ENCODE measurements at regions not wholly inside any gene's neighbourhood (a gene's known extent, or its start where the extent isn't known, plus 50 kb on each side); places are given as distances from the start of the nearest gene placed in this dataset.
"Not testable (repeated sequence)": the region's sequence is repeated elsewhere in the genome, so short reads cannot be mapped to it uniquely, and the experiment has no call there.

GRCh38 chr14:40219032-40219431, 786.8 kb upstream of the FBXO33 start:
- DNase-seq: no peak

DNA sequence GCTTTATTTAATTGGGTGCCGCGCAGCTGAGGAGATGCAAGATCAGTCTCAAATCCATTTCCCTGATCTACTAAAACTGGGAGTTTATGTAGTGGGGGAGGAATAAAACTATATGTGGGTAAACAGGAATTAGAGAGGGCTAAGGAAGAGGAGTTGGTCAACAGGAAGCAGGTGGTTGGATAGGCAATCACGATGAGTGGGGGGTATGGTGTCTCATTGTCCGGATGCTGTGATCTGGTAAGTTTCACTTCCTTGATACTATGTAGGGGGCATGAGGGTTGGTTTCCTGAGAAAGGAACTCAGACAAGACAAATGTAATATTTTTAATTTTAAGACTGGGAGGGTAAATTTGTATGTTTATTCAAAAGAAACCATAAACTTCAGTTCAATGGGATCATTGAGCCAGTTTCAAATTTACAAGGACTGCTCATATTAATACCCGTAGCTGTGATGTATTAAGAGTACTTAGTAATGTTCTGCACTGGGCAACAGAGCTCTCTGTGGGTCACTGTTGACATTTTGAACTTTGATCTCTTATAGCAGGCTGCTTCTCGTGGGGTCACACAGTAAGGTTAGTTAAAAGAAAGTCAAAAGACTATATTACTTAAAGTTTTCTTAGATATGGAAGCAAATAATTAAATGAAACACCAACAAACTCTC, 786.2 kb upstream of the FBXO33 start:
- no peak for DNase-seq

- no peak for DNase-seq
These were observed 784.7 kb upstream of the FBXO33 start for GRCh38 chr14:40216976-40217375.

DNA sequence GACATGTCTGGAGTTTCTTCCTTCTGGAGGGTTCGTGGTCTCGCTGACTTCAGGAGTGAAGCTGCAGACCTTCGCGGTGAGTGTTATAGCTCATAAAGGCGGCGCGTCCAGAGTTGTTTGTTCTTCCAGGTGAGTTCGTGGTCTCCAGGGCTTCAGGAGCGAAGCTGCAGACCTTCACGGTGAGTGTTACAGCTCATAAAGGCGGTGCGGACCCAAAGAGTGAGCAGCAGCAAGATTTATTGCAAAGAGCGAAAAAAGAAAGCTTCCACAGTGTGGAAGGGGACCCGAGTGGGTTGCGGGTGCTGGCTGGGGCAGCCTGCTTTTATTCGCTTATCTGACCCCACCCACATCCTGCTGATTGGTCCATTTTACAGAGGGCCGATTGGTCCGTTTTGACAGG, 784.2 kb upstream of the FBXO33 start:
- not testable (repeated sequence) for DNase-seq

GRCh38 chr14:40213701-40214100, 781.5 kb upstream of the FBXO33 start:
- no peak for DNase-seq

- no peak for DNase-seq
These were observed 772.4 kb upstream of the FBXO33 start for GRCh38 chr14:40204441-40205175.

DNA sequence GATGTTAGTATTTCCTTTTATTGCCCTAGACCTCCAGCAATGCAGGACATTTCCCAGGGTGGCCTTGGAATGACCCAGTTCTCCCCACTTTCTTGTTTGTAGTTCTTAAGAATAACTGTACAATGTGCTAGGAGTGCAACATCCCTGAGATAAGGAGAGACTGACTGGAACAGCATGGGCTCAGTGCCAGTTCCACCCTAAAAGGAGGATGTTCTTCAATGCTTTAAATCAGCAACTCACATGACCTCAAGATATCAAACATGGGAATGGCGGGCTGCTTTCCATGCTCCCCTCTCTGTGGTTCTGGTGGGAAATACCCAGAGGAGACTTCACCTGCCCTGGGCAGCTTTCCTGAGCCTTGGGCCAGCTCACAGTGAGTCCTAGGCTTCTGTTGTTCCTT, 766.9 kb upstream of the FBXO33 start:
- no peak for DNase-seq

DNA sequence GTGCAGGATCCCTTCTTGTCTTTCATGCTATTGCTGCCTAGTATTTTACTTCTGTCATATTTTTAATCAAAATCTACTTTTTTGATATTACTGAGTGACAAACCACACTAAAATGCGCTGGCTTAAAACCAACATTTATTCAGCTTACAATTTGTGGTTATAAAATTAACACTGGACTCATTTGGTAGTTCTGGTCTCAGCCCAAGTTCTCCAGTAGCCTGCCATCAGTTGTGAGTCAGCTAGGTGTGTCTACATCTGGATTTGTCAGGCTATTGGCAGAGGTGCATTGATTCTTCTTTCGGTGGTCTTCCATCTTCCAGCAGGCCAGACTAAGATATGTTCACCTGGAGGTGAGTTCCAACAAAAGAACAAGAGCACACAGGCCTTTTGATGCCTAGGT, 765.1 kb upstream of the FBXO33 start:
- no peak for DNase-seq

DNA sequence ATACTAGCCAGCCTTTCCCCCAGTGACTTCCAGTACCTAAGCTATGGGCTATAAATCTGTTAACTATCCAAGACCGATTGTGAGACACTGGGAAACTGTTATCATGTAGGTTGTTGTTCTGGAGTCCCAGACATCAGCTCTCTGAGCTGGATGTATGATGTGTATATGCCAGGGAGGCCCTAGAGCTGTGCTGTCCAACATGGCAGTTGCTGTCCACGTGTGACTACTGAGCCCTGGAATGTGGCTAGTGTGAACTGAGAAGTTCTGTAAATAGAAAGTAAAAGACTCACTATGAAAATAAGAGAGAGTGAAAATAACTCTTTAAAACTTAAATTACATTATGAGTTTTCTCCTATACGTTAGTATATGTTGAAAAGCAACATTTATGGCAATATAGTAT, 755.8 kb upstream of the FBXO33 start:
- DNase-seq: peak; percentile 23

GRCh38 chr14:40164083-40164482, 731.9 kb upstream of the FBXO33 start:
- peak; percentile 48 for DNase-seq

DNA sequence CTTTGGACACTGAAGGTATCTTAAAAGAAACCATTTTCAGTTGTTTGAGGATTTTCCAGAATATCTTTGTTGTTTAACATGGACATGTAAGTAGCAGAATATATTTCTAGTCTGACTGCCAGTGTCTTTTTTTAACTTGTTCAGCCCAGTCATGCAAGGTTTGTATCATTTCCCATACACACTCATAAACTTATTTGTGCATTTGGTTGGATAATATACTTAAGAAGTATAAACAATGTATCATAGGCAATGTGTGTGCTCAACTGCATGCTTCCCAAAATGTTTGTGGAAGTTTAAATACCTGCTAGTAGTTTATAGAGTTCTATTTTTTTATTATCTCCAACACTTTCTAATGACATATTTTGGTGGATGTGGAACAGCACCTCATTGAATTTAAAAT, 707.4 kb upstream of the FBXO33 start:
- DNase-seq: no peak

- DNase-seq: no peak
These were observed 701.2 kb upstream of the FBXO33 start for GRCh38 chr14:40133463-40133862.

GRCh38 chr14:40129159-40129558, 696.9 kb upstream of the FBXO33 start:
- no peak for DNase-seq

DNA sequence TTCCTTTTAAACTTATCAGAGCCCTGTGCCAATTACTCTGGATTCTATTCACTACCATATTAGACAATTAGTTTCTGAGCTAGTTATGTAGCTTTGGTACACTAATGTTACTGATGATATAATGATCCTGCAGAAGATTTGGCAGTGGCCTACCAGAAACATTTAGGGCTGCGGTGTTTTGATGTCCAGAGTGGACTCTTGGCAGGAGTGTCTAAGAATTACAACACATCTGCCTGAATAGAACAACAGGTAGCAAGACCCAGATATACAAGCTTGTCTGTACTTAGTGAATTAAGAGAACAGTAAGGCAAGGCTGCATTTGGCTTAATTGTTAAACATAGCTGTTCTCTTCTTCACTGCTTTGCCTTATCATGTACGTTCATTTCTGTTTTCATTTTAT, 691.6 kb upstream of the FBXO33 start:
- DNase-seq: no peak

DNA sequence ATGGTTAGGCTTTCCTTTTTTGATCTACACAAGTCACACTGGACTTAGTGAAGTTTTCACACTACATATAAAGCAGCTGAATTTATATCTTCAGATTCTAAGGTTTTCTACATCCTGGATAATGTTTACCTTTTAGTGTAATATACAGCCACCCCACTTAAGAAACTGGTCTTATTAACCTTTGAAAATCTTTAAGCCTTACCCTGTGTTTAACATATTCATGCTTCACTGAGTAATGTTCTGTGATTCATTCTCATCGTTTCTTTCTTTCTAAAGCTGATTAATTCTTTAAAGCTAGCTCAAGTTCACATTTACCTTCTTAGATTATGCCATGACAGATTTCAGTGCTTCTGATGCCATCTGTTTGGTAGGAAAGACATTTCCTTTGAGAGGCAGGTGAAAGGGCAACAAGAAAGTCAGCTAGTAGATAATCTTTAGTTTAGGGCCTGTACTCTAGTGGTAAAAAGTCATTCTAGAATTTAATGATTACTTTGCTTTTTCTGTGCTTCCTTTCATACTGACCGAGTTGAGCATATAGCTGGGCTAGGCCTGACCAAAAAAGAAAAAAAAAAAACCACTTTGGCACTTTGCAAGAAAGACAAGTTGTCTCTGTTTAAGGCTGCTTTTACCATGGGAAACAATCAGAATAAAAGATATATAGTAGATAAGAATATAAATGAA, 690.9 kb upstream of the FBXO33 start:
- peak; percentile 44 for DNase-seq

DNA sequence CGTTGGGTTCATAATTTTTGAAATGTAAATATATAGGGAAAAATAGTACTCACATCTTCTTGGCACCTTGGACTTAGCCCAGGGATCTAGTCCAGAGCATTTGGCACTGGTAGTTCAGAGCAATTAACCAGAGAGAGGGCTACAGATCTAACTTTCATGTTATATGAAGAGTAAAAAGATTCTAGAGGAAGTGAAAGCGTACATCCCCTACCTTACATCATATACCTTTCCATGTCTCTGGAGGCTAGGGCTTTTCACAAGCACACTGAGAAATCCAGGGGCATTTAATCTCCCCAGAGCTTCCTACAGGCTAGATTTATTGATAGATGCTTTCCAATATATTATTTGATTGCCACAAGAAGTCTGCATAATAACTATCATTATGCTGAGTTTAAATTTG, 687.5 kb upstream of the FBXO33 start:
- DNase-seq: no peak

DNA sequence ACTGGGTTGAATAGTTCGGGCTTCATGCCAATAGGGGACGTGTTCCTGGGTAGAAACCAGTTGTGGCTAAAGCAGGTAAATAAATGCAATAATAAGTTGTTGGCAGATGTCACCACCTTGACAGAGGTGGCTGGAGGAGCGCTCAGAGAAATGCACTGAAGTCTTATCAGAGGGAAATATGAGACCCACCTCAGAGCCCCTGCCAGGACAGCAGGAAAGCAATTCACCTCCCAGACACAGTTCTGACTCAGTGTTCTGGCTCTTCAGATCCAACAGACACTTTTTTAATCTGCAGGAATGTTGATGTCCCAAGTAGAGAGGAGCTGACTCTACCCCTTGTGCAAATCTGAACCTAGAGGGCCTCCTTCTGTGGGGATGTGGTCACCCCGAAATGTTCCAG, 687.1 kb upstream of the FBXO33 start:
- DNase-seq: no peak

DNA sequence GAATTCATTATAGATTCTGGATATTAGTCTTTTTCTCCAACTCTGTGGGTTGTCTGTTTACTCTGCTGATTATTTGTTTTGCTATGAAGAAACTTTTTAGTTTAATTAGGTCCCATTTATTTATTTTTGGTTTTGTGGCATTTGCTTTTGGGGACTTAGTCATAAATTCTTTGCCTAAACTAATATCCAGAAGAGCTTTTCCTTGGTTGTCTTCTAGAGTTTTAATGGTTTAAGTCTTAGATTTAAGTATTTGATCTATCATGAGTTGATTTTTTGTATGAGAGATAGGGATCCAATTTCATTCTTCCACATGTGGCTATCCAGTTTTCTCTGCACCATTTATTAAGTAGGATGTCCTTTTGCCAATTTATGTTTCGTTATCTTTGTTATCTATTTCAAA, 683.4 kb upstream of the FBXO33 start:
- no peak for DNase-seq

DNA sequence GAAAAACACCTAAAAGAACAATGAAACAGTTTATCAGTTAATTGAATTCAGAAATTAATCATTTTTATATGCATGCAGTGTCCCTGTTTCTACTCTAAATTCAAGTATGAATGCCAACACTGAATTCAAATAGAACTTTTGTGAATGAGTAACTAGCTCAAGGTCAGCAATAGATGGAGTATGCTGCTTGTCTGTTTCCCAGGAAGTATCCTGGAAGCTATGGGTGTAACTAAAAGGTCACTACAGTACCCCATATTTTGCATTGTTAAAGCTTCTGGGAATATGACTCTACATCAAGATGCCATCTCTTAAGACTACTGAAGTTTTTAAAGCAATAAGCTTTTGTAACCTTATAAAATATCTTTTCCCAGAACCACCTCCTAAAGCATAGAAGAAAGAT, 681.4 kb upstream of the FBXO33 start:
- no peak for DNase-seq

- no peak for DNase-seq
These were observed 668.4 kb upstream of the FBXO33 start for GRCh38 chr14:40100544-40101196.

DNA sequence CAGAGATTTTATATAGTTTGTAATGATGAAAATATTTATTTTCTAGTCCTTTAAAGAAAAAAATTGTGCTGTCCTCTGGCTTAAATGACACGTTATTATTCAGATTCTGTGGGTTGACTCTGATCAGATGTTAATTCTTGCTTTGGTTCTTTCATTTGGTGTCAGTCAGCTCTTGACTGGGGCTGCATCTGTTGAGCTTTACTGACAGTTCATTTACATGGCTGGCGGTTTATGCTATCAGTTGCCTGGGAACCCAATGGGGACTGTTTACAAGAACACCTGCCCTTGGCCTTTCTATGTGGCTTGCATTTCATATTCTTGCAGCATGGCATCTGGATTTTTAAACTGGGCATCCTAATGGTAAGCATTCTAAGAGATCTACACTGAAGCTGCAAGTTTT, 667.1 kb upstream of the FBXO33 start:
- DNase-seq: no peak

GRCh38 chr14:40098468-40098867, 666.2 kb upstream of the FBXO33 start:
- no peak for DNase-seq

GRCh38 chr14:40096968-40097367, 664.7 kb upstream of the FBXO33 start:
- DNase-seq: no peak

DNA sequence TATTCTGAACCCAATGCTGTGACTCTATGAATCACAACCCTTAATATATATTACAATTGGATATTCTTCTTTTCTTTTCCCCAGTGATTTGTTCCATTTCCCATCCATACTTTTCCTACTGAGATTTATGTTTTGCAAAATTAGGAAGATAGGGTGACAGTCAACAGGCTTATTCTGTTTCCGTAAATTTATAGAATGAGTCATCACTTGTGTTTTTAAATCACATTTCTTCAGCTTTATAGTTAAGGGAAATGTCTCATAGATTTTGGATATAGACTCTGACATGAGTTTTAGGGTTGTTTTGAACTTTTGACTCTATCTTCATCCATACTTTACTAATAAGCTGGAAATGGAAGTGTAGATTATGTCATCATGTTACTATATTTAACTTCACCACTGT, 661.6 kb upstream of the FBXO33 start:
- DNase-seq: no peak

All from kidney glomerular epithelial cell (primary cell).